Ishikawa (cell line): ENCODE measurements at regions not wholly inside any gene's neighbourhood (a gene's known extent, or its start where the extent isn't known, plus 50 kb on each side); places are given as distances from the start of the nearest gene placed in this dataset.

ENCODE experiments used
- CEBPB ChIP-seq: IDR thresholded peaks from 2 replicates; pipeline ENCODE4 v1.6.1; 2012
- CREB1 ChIP-seq: IDR thresholded peaks from 2 replicates; pipeline ENCODE4 v1.6.1; 2012; ENCODE audit warnings: low read depth
- EGR1 ChIP-seq: IDR thresholded peaks from 2 replicates; pipeline ENCODE4 v1.6.1; 2012
- EP300 ChIP-seq: IDR thresholded peaks from 2 replicates; pipeline ENCODE4 v1.6.1; 2012; ENCODE audit warnings: borderline replicate concordance
- FOXM1 ChIP-seq: IDR thresholded peaks from 2 replicates; pipeline ENCODE4 v1.6.1; 2012; ENCODE audit warnings: low read depth, borderline replicate concordance
- NFIC ChIP-seq: IDR thresholded peaks from 2 replicates; pipeline ENCODE4 v1.6.1; 2012
- RAD21 ChIP-seq: IDR thresholded peaks from 2 replicates; pipeline ENCODE4 v1.6.1; 2012; ENCODE audit warnings: low read depth
- REST ChIP-seq: IDR thresholded peaks from 2 replicates; pipeline ENCODE4 v1.6.1; 2012; ENCODE audit warnings: low read depth, mild to moderate bottlenecking
- TAF1 ChIP-seq: IDR thresholded peaks from 2 replicates; pipeline ENCODE4 v1.6.1; 2012; ENCODE audit warnings: low read depth, mild to moderate bottlenecking
- TCF12 ChIP-seq: IDR thresholded peaks from 2 replicates; pipeline ENCODE4 v1.6.1; 2012; ENCODE audit warnings: low read depth
- TEAD4 ChIP-seq: IDR thresholded peaks from 2 replicates; pipeline ENCODE4 v1.6.1; 2012
- USF1 ChIP-seq: IDR thresholded peaks from 2 replicates; pipeline ENCODE4 v1.6.1; 2012
- YY1 ChIP-seq: IDR thresholded peaks from 2 replicates; pipeline ENCODE4 v1.6.1; 2012; ENCODE audit warnings: low read depth
- ZBTB7A ChIP-seq: IDR thresholded peaks from 2 replicates; pipeline ENCODE4 v1.6.1; 2012; ENCODE audit warnings: low read depth
- TF ChIP-seq, protein P1 (sequence below): IDR thresholded peaks from 2 replicates; pipeline ENCODE4 v1.6.1; 2012

- TF ChIP-seq REST (no peak), FOXM1 (no peak), EP300 (no peak), EGR1 (no peak), CEBPB (no peak)
These were observed 611.9 kb upstream of the MAP3K7 start for GRCh38 chr6:91198588-91199255.

- no peak for TF ChIP-seq TEAD4
- no peak for TF ChIP-seq TAF1
- no peak for TF ChIP-seq CREB1
- no peak for TF ChIP-seq RAD21
- TF ChIP-seq TCF12 = no peak
- TF ChIP-seq NFIC = no peak
- TF ChIP-seq CEBPB = no peak
- TF ChIP-seq, protein P1, sequence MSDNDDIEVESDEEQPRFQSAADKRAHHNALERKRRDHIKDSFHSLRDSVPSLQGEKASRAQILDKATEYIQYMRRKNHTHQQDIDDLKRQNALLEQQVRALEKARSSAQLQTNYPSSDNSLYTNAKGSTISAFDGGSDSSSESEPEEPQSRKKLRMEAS = no peak
- TF ChIP-seq EGR1 = no peak
- TF ChIP-seq REST = no peak
- no peak for TF ChIP-seq EP300
- no peak for TF ChIP-seq FOXM1
- no peak for TF ChIP-seq USF1
- TF ChIP-seq YY1 = no peak
- no peak for TF ChIP-seq ZBTB7A
These were observed 609.9 kb upstream of the MAP3K7 start for GRCh38 chr6:91196729-91197128.

DNA sequence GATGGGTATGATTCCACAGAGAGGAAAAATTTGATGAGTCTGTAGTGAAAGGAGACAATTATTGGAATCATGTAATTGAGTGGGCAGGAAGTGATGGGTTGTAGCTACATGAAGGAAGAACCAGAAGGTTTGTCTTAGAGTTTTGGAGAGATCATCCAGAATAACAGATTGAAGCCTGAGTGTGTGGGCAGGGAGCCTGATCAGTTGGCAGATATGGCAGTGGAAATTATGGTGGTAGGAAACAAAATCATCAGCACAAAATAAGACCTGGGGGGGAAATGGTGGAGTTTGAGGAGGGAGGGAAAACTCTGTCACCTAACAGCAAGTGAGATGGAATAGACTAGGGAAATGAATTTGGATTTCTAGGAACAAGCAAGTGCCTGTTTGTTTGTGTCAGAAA, 606.6 kb upstream of the MAP3K7 start:
- TF ChIP-seq TAF1 = no peak

- TF ChIP-seq RAD21 = no peak
- TF ChIP-seq REST = no peak
- TF ChIP-seq NFIC = no peak
- no peak for TF ChIP-seq TAF1
- TF ChIP-seq EGR1 = no peak
- no peak for TF ChIP-seq TEAD4
- TF ChIP-seq ZBTB7A = no peak
- TF ChIP-seq, protein P1 = no peak
- no peak for TF ChIP-seq EP300
- TF ChIP-seq USF1 = no peak
- no peak for TF ChIP-seq FOXM1
- TF ChIP-seq CEBPB = no peak
- no peak for TF ChIP-seq CREB1
- no peak for TF ChIP-seq YY1
- TF ChIP-seq TCF12 = no peak
These were observed 598.2 kb upstream of the MAP3K7 start for GRCh38 chr6:91185072-91185471.

DNA sequence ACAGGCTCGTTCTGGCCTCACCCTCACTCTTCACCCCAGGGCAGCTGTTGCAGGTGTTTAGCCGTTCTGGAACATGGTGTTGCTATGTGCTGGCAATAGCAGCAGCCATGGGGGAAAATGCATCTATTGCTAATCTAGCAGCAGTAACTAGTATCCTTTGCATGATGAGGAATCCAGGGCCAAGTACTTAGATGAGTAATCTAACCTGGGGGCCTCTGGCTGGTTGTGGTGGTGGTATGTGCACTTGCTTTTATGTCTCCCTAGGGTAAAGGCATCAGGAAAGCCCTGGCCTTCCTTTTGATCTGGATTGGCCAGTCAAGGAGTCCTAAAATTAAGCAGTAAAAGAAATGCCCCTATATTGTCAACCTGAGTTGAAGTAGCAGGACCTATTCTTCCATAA, 594.5 kb upstream of the MAP3K7 start:
- TF ChIP-seq RAD21 (no peak), YY1 (no peak), NFIC (no peak), ZBTB7A (no peak), CREB1 (no peak)
